ENCODE measurements at regions not wholly inside any gene's neighbourhood (a gene's known extent, or its start where the extent isn't known, plus 50 kb on each side); places are given as distances from the start of the nearest gene placed in this dataset.

GRCh38 chr9:95738438-95738837, 137.1 kb upstream of the ERCC6L2 start:
- no peak for ATAC-seq
- Histone ChIP-seq H3K4me1 (ENCODE audit: insufficient read depth) (no peaks in the 10 kb centered on the region), H3K36me3 (ENCODE audit: insufficient read depth) (no peaks in the 10 kb centered on the region), H3K9me2 (ENCODE audit: insufficient read depth) (no peaks in the 10 kb centered on the region), H2AFZ (no peak overlapping the region), H3K4me2 (no peak overlapping the region), H4K20me1 (replicated peaks; ENCODE audit: insufficient read depth) (no peaks in the 10 kb centered on the region), H3K4me3 (no peak overlapping the region), H3F3A (replicated peaks; ENCODE audit: low read depth) (no peaks in the 10 kb centered on the region), H3K27me3 (ENCODE audit: insufficient read depth) (no peaks in the 10 kb centered on the region), H3K79me2 (replicated peaks; ENCODE audit: insufficient read depth) (no peaks in the 10 kb centered on the region), H3K27ac (ENCODE audit: low read depth) (no peak overlapping the region)
- no peak overlapping the region for H3K27ac Mint-ChIP-seq
- H3K9me3 Mint-ChIP-seq, result no peaks in the 10 kb centered on the region
- H3K36me3 Mint-ChIP-seq (ENCODE audit: low read depth), result no peaks in the 10 kb centered on the region
- TF ChIP-seq ETS1 (IDR thresholded peaks at IDR 0.05), result no peak
- no peak for TF ChIP-seq ZNF331 (CRISPR knock-in tag; IDR thresholded peaks at IDR 0.05; ENCODE audit: low read depth)
- TF ChIP-seq CTCF (conservative IDR thresholded peaks at IDR 0.05; ENCODE audit: low read depth in 2 of 2), result no peak
- TF ChIP-seq REST (IDR thresholded peaks at IDR 0.05; ENCODE audit: unreplicated experiment), result no peak
- TF ChIP-seq CREB1 (CRISPR knock-in tag; IDR thresholded peaks at IDR 0.05; ENCODE audit: low read depth), result no peak
- TF ChIP-seq NANOG (IDR thresholded peaks at IDR 0.05; ENCODE audit: borderline replicate concordance), result no peak
- no peak for TF ChIP-seq EZH2 (IDR thresholded peaks at IDR 0.05; ENCODE audit: low read depth, unreplicated experiment)
- no peak for TF ChIP-seq ZNF462 (CRISPR knock-in tag; IDR thresholded peaks at IDR 0.05)
- no peak for TF ChIP-seq ZNF114 (CRISPR knock-in tag; IDR thresholded peaks at IDR 0.05)
- no peak for TF ChIP-seq JUNB (IDR thresholded peaks at IDR 0.05; ENCODE audit: unreplicated experiment)
- no peak for TF ChIP-seq STAT1 (IDR thresholded peaks at IDR 0.05; ENCODE audit: unreplicated experiment)
- no peak for TF ChIP-seq POLR2AphosphoS5 (IDR thresholded peaks at IDR 0.05; ENCODE audit: low read depth)
- no peak for TF ChIP-seq EZH2phosphoT487 (IDR thresholded peaks at IDR 0.05; ENCODE audit: unreplicated experiment)
- H3K4me1 Mint-ChIP-seq, result peaks cover 6% of the 10 kb centered on the region; the same call in 2 of the 3 replicates
- no peak overlapping the region for H3K4me3 Mint-ChIP-seq
- DNase-seq (ENCODE audit: low spot score), result no peak
- peaks cover 10% of the 10 kb centered on the region for H3K27me3 Mint-ChIP-seq (ENCODE audit: insufficient read depth, low read depth, poor library complexity)

All from GM23338 (cell line).